Right atrium auricular region (tissue), 2 donors: ENCODE measurements at regions not wholly inside any gene's neighbourhood (a gene's known extent, or its start where the extent isn't known, plus 50 kb on each side); places are given as distances from the start of the nearest gene placed in this dataset.

Source experiments
- DNase-seq: peaks from one replicate; pipeline ENCODE4 v3.0.0-alpha.2; 2019; ENCODE audit warnings: low spot score
- H3K27ac ChIP-seq, 2 donors: fragments of 200-600 bp; sonication (generic); 1 replicate in 1 of 2; 2 replicates in 1 of 2; pipeline ENCODE4 v1.5.1; 2016 to 2019
- H3K27me3 ChIP-seq, 2 donors: fragments of 200-600 bp; sonication (generic); one replicate each; pipeline versions ENCODE4 v1.5.1 to v1.6.0; 2017 to 2019
- H3K36me3 ChIP-seq: fragments of 200-600 bp; sonication (generic); one replicate; pipeline ENCODE4 v1.5.1; 2016
- H3K4me1 ChIP-seq, 2 donors: fragments of 200-600 bp; sonication (generic); one replicate each; pipeline versions ENCODE4 v1.5.1 to v1.6.0; 2017 to 2019
- H3K4me3 ChIP-seq, 2 donors: fragments of 200-600 bp; sonication (generic); 1 replicate in 1 of 2; 2 replicates in 1 of 2; pipeline ENCODE4 v1.5.1; 2017 to 2019; ENCODE audit warnings: mild to moderate bottlenecking in 1 of 2, moderate library complexity in 1 of 2
- H3K9me3 ChIP-seq, 2 donors: fragments of 200-600 bp; sonication (generic); one replicate each; pipeline ENCODE4 v1.5.1; 2019
- CTCF ChIP-seq, 2 donors: fragments of 200-600 bp; sonication (generic); IDR thresholded peaks; one replicate each; pipeline ENCODE4 v1.5.1; 2019; ENCODE audit warnings: antibody characterized with exemption in 2 of 2

DNA sequence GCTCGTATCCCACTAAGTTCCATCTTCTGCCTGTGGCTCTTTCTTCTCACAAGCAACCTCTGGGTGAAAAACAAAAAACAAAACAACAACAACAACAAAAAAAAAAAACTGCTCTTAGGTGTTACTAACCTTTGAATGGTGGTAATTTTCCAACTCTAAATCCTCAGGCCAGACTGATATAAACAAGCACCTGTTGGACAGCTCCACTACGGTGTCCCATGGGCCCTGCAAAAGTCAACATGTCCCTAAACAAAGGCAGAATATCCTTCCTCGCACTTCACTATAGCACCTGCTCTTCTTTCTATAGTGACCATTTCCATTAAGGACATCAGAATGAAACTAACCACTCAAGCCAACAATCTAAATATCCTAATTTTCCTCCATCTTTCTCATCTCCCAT, 54.6 kb upstream of the PARM1 start:
- H3K9me3 ChIP-seq = no peaks in the 10 kb centered on the region
- no peak overlapping the region for H3K27ac ChIP-seq
- H3K36me3 ChIP-seq = no peaks in the 10 kb centered on the region
- DNase-seq = no peak
- no peak for TF ChIP-seq CTCF (IDR thresholded peaks at IDR 0.05)
- H3K27me3 ChIP-seq = no peaks in the 10 kb centered on the region
- no peaks in the 10 kb centered on the region for H3K4me1 ChIP-seq
- H3K4me3 ChIP-seq = no peak overlapping the region

GRCh38 chr4:74875451-74875850, 57.5 kb upstream of the PARM1 start:
- Histone ChIP-seq H3K4me1 (no peaks in the 10 kb centered on the region), H3K27ac (no peak overlapping the region), H3K9me3 (no peaks in the 10 kb centered on the region), H3K4me3 (no peak overlapping the region), H3K27me3 (no peaks in the 10 kb centered on the region), H3K36me3 (no peaks in the 10 kb centered on the region)
- TF ChIP-seq CTCF (IDR thresholded peaks at IDR 0.05) = no peak
- DNase-seq = no peak

GRCh38 chr4:74874753-74875367, 58.1 kb upstream of the PARM1 start:
- no peaks in the 10 kb centered on the region for H3K9me3 ChIP-seq
- DNase-seq = no peak
- TF ChIP-seq CTCF (IDR thresholded peaks at IDR 0.05) = peak; percentile 76 to 89
- H3K36me3 ChIP-seq = no peaks in the 10 kb centered on the region
- H3K27me3 ChIP-seq = no peaks in the 10 kb centered on the region
- no peak overlapping the region for H3K27ac ChIP-seq
- no peaks in the 10 kb centered on the region for H3K4me1 ChIP-seq
- H3K4me3 ChIP-seq = no peak overlapping the region

- H3K9me3 ChIP-seq = no peaks in the 10 kb centered on the region
- H3K27me3 ChIP-seq = no peaks in the 10 kb centered on the region
- TF ChIP-seq CTCF (IDR thresholded peaks at IDR 0.05) = no peak
- no peaks in the 10 kb centered on the region for H3K36me3 ChIP-seq
- no peaks in the 10 kb centered on the region for H3K4me1 ChIP-seq
- H3K27ac ChIP-seq = no peak overlapping the region
- DNase-seq = no peak
- no peak overlapping the region for H3K4me3 ChIP-seq
Observed at GRCh38 chr4:74873545-74874301, 59.2 kb upstream of the PARM1 start.

DNA sequence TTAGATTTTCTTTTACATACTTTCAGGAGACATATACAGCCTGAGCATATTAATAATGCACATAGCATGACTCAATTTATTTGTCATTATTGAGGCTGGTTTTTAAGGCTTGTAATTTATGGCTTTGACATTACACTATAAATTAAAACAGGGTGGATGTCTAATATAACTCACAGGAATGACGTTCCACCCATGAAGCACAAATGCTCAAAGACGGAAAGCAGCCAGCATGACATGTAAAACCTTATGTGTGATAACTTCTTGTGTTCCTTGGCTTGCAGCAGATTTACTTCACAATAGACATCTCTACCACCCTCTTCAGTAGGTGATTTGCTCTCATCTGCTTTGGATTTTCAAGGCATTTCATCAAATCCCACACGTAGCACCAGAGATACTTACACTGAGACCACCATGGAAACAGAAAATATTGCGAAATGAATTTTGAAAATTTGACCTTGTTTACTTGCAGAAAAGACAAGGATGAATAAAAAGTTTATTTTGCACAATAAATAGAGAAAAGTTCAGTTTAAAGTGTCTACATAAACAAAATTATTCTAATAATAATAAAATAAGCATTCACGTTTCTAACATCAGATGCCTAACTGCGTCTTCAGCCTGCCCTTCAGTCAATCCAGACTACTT, 64.7 kb upstream of the BTC start:
- no peak for DNase-seq
- H3K4me1 ChIP-seq = no peaks in the 10 kb centered on the region
- no peaks in the 10 kb centered on the region for H3K27me3 ChIP-seq
- H3K27ac ChIP-seq = no peak overlapping the region
- no peak overlapping the region for H3K4me3 ChIP-seq
- no peaks in the 10 kb centered on the region for H3K9me3 ChIP-seq
- TF ChIP-seq CTCF (IDR thresholded peaks at IDR 0.05) = no peak
- no peaks in the 10 kb centered on the region for H3K36me3 ChIP-seq
